Activated gamma-delta T cell (primary cell): ENCODE measurements at regions not wholly inside any gene's neighbourhood (a gene's known extent, or its start where the extent isn't known, plus 50 kb on each side); places are given as distances from the start of the nearest gene placed in this dataset.

Experiments
- DNase-seq: peaks from one replicate; lab custom pipeline; 2025; lab: John Stamatoyannopoulos, UW

DNA sequence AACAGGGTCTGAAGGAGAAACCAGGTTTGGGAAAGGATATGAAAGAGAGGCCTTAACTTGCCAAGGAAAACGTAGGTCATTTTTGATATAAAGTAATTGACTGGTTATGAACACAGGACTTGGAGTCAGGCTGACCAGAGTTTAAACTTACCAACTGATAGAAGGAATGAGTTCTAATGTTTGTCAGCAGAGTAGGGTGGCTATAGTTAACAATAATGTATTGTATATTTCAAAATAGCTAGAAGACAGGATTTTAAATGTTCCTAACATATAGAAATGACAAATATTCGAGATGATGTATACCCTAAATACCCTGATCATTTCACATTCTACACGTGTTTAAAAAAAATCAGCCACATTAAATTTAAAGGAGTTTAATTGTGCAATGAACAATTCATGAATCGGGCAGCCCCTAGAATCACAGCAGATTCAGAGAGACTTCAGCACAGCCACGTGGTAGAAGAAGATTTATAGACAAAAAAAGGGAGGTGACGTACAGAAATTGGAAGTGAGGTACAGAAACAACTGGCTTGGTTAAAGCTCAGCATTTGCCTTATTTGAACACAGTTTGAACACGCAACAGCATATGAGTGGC, 52.5 kb upstream of the PLEKHG7 start:
- DNase-seq = no peak

DNA sequence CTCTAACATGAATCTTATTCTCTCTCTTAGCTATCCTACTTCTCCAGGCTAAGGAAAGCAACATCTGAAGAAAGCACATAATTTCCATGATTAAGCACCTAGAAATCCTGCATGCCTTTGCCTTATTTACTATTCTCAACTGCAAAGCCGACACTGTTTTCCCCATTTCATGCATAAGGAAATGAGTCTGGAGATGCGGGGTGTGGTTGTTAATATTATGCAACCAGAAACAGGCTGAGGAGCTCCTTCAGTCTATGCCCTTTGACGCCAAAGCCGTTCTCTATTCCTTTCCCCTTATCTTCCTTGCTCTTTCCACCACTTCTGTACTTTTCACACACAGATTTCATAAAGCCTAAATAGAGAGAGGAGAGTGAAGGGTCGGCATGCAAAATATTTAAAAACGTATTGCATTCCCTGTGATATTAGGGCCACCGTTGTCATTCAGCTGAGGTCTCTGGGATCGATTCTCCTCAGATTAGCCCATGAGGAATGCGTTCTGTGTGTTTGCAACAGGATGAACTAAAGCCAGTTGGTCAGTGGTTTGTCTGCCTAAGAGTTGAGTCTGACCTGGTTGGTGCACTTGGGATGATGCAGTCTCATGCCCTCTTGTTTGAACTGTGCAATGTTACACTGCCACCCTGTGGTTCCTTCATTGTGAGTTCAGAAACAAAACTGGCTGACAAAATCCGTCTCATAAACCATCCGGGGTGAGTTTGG, 53.1 kb upstream of the PLEKHG7 start:
- DNase-seq = no peak

DNA sequence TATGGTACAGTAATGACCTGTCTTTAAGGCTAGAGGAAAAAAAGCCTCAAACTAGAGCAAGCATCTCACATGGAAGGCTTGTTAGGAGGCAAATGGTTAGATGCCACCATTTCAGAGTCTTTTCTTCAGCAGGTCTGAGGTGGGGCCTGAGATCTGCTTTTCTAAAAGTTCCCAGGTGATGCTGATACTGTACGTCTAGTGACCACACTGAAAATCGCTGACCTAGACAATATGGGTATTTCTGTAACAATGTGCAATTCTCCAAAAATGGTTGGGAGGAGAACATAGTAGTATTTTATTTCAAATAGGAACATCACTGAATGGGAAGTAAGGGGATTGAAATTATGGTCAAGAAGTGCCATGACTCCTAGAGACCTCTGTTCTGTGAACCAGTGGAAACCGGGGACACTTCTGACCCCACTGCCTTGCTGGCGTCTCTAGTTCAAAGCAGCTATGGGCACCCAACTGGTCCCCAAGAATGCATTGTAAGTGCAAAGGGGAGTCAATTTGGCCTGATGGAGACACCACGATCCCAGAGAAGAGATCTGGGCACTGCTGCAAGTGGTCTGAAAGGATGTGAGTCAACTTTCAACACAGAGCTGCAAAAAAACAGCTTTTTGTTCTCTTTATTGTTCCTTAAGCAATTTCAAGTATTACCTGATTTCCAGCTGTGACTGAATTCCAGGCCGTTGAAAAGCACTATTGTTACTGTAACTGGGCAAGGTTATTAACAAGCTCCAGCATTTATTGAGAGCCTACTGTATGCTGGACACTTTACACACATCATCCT, 54.4 kb upstream of the PLEKHG7 start:
- no peak for DNase-seq

DNA sequence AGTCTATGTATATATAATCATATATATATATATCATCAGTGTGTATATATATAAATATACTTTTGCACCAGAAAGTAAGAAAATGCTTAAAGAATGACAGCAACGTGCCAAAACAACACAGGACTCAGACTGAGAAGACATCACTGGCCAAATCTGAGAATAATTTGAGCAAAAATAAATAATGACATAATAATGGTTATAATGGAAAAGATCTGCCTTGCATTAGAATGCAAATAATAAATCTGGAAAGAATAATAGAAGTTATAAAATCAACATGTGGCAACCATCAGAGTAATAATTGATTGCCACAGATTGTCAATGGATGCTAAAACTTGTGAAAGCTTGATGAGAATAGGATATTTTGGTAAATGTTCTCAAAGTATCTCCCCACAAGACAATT, 61.5 kb upstream of the PLEKHG7 start:
- no peak for DNase-seq

DNA sequence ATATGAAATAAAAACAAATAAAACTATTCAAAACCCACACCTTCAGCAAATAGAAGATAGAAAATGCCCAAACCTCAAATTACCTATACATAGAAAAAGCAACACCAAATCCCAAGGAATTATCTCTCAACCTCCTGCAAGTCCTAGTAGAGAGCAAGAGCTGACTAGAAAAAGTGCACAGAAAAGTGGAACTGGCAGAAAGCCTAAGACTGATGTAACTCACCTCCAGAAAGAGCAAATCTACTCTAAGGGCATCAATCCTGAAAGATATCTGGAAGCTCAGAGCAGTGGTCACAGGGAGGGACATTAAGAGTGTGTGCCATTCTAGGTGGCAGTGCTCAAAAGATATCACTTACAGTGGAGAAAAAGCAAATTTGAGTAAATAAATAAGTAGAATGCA, 62.1 kb upstream of the PLEKHG7 start:
- DNase-seq = no peak

DNA sequence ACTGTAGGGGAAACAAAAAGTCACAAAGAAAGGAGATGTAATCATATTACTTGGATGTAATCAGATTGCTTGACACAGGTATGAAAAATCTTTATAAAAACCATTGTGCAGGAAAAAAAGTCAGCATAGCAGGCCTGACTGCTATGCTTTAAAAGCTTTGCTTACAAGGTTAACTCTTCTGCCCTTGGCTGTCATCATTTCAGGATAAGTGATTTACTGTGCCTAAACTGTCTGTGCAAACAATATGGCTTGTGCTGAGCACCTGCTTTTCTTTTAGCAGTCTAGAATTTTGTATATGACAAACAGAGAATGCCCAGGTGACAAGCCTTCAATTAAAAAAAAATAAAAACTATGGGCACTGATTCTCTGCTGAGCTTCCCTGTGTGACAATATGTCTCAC, 63.8 kb upstream of the PLEKHG7 start:
- DNase-seq = no peak

DNA sequence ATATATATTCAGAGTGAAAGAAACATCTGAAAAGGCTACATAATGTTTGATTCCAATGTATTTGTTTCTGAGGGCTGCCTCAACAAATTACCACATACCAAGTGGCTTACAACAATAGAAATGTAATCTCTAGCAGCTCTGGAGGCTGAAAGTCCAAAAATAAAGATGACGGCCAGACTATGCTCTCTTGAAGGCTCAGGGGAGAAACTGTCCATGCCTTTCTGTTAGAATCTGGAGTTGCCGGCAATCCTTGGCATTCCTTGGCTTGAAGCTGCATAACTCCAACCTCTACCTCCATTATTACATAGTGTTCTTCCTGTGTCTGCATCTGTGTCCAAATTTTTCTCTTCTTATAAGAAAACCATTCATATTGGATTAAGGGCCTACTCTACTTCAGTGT, 68.1 kb upstream of the PLEKHG7 start:
- DNase-seq = no peak

DNA sequence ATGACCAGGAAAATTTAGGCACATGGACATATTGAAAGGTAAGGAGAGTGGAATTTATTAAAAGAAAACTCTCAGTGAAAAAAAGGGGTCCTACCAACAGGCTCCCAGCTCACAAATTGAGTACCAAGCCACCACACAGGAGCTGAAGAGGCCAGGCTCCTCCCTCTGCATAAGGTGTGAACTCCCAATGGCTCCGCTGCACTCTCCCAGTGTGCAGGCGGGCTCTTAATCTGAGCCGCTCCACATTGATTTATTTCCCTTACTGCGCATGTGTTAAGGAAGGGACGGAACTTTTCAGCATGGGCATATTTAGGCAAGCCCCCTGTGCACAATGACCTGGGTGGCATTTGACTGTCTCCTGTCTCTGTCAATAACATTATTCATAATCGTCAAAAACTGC, 68.6 kb upstream of the PLEKHG7 start:
- no peak for DNase-seq

DNA sequence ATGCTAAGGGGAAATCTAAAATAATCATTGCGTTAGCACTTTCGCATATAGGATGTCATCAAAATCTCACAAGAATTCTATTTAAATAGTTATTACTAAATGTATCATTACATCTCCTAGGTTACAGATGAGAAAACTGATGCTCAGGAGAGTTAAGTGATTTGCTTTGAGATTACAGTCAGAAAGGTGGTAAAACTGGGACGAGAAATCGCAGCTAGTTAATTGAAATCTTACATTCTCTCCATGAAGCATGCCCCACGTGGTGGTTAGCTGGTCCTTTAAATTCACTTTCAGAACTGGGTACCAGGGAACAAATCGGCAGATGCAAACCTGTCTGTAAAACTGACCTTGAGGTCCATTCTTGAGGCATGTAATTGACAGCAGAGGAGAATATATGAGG, 71.8 kb upstream of the PLEKHG7 start:
- DNase-seq = no peak

DNA sequence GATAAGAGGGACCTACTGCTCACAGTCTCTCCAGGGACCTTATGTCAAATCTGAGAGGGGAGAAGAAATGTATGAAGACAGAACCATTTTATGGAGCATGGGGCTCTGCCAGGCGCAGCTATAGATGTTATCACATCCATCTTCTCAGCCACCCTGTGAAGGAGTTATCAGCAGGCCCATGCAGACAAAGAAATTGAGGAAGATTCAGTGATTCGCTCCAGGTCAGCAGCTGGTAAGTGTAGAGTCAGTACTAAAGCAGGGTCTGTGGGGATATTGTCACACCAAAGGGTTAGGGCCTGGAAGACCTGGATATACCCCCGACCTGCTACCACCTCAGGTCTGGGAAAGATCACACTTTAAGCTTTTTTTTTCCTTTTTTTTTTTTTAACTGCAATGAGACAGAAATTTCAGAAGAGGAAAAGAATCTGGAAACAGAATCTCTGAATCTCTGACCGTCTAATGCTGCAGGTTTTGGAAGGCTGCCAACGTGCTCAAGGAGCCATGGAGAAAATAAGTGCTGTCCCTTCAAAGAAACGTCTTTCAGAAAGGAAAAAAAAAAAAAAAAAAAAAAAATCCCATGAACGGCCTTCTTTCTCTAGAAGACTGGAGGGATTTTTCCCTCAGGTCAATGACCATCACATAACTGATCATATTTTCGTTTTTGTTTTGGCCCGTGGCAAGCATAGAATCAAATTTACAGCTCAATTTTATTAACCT, 73.3 kb upstream of the PLEKHG7 start:
- DNase-seq = no peak

DNA sequence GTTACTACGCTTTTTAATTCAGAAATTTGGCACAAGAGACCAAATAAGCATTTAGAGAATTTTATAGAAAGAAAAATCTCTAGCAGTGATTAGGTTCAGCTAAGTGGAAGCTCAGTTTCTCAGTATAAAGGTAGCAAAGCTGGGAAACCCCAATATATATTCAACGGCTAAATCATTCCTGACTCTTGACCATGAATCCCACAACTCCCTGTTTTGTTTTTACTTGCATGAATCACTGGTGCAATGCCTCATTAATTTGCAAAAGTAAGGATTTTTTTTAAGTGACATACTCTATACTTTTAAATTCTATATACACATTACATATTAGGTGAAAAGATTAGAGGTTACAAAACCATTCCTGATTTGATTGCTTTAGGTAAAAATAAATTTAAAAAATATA, 74.3 kb upstream of the PLEKHG7 start:
- DNase-seq = no peak

DNA sequence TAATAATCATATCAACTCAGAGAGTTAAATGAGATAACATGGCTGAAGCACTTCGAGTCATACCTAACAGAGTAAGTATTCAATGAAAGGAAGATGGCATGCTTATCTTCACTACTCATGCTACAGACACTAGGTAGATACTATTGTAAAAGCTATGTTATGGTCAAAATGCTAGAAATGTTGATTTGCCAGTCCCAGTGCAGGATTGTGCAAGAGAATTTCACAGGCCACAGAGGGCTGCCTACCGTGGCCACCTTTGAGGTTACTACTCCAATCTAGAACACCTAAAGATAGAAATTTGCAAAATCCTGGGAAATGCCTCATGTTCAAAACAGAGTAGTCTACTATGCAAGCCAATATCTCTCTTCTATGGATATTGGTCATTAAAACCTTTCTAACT, 75.3 kb upstream of the PLEKHG7 start:
- DNase-seq = no peak

DNA sequence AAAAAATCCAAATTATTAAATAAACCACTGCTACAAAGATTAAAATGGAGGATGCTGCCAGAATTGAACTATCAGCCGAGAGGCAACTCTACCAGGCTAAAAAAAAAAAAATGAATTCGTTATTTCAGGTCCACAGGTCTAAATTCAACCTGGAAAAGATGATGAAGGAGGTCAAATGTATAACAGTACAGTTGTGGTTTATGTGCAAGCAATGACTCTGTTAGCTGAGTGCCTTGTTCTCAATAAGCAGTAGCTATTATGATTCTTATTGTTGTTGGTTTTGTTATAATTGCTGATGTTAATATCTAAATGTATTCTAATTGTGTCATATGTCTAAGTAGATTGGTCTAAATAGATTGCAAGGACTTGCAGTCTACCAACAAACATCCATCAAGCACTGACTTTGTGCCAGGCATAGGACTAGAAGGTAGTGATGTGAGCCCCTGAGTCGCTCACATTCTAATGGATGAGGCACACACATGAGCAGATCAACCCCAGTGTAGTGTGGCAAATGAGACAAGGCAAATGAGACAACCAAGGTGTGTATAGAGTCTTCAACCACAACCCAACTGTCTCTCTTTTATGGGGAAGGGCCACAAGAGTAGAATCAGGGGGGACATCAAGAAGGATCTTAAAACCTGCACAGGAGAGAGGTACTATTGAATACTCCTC, 77.0 kb upstream of the PLEKHG7 start:
- no peak for DNase-seq

DNA sequence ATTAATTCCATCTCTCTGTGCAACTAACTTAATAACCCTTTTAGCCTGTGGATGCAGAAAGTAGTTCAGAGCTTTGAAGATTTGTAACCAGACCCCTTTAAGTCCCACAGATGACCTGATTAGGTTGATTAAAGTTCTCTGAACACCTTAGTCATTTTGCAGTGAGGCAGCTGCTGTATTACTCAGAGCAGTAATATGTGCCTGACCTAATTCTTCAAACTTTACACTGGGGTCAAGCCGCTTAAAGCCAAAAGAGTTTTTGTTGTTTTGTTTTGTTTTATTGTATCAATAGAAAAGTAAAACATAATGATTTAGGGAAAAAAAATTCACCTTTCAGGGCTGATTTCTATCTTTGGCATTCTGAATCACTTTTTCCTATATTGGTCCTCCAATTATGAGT, 78.6 kb upstream of the PLEKHG7 start:
- no peak for DNase-seq

DNA sequence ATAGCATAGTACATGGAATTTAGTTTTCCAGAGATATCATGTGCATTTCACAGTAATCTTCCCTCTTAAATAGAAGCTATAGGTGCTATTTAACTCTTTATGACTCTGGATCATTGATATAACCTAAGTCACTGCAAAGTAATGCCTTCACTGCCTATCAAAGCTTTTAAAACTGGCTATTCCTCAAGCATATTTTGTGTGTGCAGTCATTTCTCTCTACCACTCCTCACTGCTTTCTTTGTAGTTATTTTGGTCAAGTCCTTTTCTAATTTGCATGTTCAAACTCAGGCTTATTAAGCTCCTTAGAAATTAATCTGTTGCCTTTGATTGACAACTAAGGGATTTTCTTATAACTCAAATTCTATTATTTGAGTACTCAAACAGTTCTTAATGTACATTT, 79.4 kb upstream of the PLEKHG7 start:
- DNase-seq = no peak

DNA sequence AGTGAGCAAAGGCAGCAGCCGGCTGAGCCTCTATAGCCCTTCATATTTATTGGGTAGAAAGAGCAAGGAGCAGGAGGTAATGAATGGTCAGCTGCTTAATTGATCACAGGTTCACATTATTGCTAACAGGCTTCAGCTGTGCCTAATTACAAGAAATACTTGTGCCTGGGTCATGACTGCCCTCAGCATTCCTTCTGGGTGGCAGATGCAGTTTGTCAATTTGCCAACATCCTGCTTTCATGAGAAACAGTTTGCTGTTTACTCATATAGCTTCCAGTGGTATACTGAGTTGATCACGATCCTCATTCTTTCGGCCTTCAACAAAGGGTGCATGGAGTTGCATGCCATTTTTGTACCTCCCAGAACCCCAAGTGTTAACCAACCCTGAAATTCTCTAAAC, 81.0 kb upstream of the PLEKHG7 start:
- DNase-seq = no peak

DNA sequence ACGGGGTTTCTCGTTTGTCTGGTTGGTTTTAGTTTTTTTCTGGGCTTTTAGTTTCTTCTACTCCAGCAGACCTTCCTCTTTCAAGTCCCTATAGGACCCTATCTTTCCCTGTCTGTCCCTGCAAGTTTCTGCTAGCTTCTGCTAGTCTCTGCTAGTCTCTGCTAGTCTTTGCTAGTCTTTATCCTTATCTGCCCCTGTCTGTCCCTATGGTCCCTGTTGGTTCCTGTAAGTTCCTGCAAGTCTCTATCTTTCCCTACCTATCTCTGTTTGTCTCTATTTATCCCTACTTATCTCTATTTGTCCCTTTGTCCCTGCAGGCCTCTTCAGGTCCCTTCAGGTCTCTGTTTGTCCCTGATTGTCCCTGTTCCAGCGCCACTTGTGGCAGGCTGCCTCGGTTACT, 81.5 kb upstream of the PLEKHG7 start:
- DNase-seq = no peak

DNA sequence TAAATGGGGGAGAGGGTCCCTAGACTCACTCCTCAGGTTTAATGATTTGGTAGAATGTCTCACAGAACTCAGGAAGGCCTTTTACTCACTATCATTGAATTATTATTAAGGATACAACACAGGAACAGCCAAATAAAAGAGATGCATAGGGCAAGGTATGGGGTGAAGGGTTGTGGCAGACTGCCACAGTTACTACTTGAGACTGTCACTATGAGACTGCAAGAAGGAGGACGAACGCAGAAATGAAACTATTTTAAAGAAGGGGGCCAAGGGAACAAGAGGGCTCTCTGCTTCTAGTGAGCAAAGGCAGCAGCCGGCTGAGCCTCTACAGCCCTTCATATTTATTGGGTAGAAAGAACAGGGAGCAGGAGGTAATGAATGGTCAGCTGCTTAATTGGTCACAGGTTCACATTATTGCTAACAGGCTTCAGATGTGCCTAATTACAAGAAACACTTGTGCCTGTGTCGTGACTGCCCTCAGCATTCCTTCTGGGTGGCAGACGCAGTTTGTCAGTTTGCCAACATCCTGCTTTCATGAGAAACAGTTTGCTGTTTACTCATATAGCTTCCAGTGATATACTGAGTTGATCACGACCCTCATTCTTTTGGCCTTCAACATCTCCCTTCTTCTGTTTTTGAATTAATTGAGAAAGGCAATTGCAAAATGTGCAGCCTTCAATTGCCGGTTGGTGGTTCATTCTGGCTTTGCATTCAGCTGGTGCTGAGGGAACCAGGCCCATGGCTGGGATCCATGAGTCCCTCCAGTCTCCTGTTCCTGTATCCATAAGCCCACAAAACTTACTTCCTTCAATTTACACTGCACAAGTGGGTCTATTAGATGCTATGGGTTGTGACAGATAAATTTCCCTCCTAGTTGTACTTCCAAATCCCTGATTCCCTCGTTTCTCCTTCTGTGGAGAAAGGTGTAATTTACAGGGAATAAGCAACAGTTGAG, 82.8 kb upstream of the PLEKHG7 start:
- DNase-seq = no peak

DNA sequence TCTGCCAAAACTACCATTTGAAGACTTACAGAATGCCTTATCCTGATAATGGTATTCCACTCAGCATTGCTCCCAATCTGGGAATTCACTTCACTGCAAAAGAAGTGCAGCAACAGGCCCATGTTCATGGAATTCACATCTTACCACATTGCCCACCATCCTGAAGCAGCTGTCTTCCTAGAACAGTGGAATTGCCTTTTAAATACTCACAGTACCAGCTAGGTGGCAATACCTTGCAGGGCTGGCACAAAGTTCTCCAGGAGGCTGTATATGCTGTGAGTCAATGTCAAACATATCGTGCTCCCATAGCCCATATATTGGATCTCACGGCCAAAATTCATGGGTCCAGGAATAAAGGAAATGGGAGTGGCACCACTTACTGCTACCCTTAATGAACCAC, 83.8 kb upstream of the PLEKHG7 start:
- no peak for DNase-seq

DNA sequence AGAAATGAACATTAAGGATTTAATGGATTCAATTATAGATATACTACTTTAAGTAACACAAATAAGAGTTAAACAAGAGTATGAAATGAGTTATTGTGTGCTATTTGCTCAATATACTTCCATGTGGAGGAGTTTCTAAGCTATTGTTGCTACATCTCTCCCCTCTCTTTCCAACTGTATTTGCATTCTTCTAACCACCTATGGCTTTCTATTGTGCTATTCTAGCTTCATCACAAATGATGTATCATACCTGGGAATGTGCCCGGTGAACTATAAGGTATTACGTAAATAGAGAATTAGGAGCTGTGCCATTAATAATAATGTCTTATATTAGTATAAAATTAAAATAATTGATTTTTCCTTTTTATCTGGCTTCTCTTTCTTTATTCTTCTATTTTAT, 87.1 kb upstream of the PLEKHG7 start:
- no peak for DNase-seq

DNA sequence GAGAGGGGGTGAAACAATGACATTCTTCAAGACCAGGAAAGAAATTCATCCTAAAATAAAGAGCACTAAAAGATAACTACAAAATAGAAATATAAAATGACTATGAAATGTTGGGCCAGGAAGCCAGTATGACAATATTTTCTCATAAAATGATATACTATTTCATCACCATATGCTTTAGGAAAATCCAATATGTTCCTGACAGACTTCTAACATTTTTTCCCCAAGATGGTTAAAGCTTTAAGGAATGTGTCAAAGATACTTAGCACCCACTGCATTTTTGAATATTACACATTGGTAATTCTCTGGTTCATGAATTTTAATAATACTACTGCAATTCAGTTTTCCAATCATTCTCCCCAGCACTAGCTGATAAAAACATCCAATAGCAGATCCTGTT, 87.7 kb upstream of the PLEKHG7 start:
- no peak for DNase-seq
